ENCODE measurements at regions not wholly inside any gene's neighbourhood (a gene's known extent, or its start where the extent isn't known, plus 50 kb on each side); places are given as distances from the start of the nearest gene placed in this dataset.

DNA sequence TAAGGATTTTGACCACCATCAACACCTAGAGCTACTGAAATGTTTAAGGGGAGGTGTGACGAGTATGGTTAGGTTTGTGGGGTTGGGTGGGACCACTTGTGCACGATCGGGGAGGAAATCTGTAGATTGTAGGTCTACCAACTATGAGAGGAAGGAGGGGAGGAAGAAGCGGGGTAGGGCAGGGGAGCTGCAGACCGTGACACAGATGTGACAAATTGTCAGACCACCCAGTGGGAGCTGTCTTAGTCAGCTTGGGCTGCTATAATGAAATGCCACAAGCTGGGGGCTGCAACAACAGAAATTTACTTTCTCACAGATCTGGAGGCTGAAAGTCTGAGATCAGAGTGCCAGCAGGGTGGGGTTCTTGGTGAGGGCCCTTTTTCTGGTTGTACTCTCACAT lies 62.2 kb upstream of the ARGLU1 start:
- DNase-seq: no peak

DNA sequence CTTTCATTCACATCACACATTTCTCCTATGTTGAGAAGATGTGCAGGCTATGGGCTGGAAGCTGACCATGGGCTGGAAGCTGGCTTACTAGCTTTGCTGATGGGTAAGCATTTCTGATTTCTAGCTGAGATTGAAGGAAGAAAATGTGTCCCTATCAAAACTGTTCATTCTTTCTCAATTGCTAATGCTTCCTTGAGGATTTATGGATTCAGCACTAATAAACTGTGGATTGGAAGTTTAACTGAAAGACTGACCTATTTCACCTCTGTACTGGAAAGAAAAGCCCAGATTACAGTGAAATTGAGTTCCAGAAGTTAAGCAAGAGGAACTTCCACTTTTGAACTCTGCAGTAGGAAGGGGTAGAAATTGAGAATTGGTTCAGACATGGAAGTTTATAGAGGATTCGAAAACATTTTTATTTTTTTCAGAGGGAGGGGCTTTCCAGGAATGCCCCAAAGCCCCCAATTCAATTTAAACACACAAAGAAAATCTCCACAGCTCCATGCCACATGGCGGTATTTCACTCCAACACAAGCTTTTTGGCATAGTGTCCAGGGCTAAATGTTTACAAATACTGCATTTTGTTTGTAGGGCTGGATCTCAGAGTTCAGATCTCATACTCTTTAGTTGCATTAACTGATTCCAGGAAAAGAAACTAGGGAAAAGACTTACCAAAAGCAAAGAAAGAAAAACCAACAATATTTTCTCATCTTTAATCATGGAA lies 61.2 kb upstream of the ARGLU1 start:
- no peak for DNase-seq

DNA sequence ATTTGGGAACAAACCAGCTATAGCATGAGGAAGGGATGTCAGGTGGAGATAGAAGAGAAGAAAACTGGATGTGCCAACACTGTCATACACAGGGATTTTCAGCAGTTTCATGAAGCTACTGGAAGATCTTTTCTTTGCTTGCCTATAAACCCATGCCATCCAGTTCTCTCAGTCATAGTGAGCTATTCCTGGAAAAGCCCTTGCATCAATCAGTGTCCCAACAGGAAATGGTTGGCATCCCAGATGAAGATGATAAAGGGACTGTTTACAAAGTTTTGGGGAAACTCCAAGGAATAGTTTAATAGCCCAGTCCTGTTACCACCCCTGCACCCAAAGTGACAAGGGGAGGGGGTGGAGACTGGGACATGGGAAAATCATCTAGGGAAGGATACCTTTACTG lies 58.5 kb upstream of the ARGLU1 start:
- DNase-seq: no peak

DNA sequence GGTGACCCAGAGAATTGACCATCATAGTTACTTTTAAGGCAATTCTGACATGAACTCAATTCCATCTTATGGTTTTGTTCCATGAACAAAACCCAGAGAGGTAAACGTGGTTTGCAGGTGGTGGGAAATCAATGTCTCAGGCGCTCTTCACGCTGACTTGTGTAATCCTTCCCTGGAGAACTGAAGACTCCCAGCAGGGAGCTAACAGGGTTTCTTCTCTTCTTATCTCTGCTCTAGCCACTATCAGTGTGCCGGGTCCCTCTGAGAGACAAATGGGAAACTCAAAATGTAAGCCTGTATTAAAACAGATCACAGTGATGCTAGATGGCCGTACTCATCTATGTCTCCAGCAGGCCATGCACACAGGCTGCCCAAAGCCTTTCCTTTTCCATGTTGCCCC lies 57.6 kb upstream of the ARGLU1 start:
- DNase-seq: no peak

DNA sequence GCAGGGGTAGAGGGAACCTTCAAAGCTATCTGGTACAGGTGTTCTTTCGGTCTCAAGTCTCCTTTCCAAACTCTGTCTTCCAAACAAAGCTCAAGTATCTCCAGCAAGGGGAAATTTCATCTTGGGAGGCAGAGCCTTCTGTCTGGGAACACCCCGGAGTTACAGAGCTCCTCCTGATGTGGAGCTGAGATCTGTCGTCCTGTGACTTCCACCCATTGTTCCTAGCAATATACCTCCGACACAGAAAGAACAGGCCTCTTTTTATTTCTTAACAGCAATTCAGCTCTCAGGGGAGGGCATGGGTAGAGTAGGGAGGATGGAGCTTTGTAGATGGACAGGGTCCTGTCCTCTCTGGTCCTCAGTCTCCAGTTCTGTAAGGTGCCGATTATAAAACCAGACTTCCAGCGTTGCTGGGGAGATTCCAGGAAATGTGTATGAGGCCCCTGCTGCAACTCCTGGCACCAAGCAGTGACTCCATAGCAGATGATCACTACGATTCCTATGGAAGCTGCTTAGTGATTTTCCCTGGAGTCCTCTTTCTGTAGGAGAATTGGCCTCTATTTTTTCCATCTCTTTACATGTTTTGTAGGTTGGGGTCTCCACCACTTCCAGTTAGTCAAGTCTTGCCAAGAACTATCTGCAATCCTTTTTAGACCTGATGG lies 56.0 kb upstream of the ARGLU1 start:
- DNase-seq: no peak

DNA sequence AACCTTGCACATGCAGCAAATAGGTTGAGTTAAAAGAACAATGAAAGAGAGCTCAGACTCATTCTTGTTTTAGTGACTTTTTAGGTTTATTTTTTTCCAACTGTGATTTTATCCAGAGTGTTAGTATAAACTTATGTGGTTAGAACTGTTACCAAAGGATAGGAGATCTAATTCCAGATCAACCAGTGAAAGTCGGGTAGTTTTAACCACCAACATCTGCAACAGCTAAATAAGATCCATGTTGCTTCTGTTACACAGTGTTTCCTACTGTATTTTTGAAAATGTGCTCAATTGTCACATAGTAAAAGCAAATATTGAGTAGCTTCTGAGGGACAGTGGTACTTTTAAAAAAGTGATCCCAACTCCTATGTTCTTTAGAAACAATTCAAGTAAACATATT lies 53.9 kb upstream of the ARGLU1 start:
- no peak for DNase-seq

DNA sequence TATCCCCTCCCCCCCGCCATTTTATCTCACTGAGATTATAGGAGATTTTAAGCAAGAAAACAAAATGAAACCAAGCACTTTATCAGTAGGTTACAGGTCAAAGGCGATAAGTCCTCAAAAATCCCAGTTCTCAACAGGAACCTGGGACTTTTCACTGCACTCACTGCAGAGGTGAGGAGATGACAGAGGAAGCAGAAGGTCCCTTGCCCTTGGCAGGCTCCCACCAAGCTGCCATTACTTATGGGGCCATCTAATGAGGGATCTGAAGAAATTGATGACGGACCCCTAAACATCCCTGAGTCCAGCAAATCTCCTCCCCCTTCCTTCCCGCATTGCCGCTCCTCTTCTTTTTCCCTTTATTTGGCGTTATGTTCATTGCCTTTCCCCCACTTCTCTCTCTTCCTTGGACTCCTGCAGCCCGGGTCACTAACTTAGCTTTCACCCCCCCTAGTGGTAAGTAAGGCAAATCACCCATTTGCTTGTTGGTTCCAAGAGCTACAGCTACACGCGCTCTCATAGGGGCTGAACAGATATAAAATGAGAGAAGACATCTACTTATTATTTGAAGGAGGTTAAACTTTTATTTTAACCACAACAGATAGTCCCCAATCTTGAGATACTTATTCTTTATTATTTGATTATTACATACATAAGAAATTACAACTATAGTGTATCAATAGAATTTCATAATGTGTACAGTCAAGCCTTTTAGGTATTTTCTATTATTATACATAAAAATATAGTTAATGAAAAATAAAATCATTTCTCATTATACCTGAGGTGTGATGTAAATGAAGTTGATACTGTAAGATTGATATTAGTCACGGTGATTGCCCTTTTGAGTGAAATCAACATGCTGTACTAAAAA lies 52.0 kb upstream of the ARGLU1 start:
- peak; percentile 49 for DNase-seq

All from NCI-H748 treated with DMSO at 0.1 percent for 48 hours (cell line).